HL-60 (cell line): ENCODE measurements at regions not wholly inside any gene's neighbourhood (a gene's known extent, or its start where the extent isn't known, plus 50 kb on each side); places are given as distances from the start of the nearest gene placed in this dataset.

Experiments
- DNase-seq, 2 experiments: peaks; one replicate each; pipeline ENCODE4 v3.0.0-alpha.2; 2010 to 2020; ENCODE audit warnings: low read depth in 1 of 2, low spot score in 1 of 2
- H3K27ac ChIP-seq: fragments of 250-450 bp; sonication (Bioruptor Pico); replicated peaks from 2 replicates; pipeline ENCODE4 v1.5.1; 2020; ENCODE audit warnings: mild to moderate bottlenecking, moderate library complexity
- H3K27me3 ChIP-seq: fragments of 250-450 bp; sonication (Bioruptor Pico); 2 replicates; pipeline ENCODE4 v1.5.1; 2021; ENCODE audit warnings: mild to moderate bottlenecking, moderate library complexity; ENCODE audit not compliant: insufficient read depth, poor library complexity, severe bottlenecking
- H3K4me3 ChIP-seq: replicated peaks from 2 replicates; pipeline ENCODE4 v1.5.1; 2011; ENCODE audit warnings: mild to moderate bottlenecking, control low read depth, low read length; ENCODE audit not compliant: insufficient read depth
- GABPA ChIP-seq: IDR thresholded peaks from 2 replicates; pipeline ENCODE4 v1.6.1; 2012; ENCODE audit warnings: low read depth
- POLR2AphosphoS5 ChIP-seq: IDR thresholded peaks from 2 replicates; pipeline ENCODE4 v1.6.1; 2012; ENCODE audit warnings: low read depth
- SPI1 ChIP-seq: IDR thresholded peaks from 2 replicates; pipeline ENCODE4 v1.6.1; 2012; ENCODE audit warnings: low read depth, mild to moderate bottlenecking, borderline replicate concordance
- TF ChIP-seq, protein P1 (sequence below): IDR thresholded peaks from one replicate; pipeline ENCODE4 v1.5.1; 2011; ENCODE audit warnings: low read length, control low read depth, inconsistent platforms; ENCODE audit not compliant: insufficient read depth
- TF ChIP-seq, protein P2 (sequence below): IDR thresholded peaks from 2 replicates; pipeline ENCODE4 v1.6.1; 2012; ENCODE audit warnings: low read depth; ENCODE audit not compliant: insufficient replicate concordance

DNA sequence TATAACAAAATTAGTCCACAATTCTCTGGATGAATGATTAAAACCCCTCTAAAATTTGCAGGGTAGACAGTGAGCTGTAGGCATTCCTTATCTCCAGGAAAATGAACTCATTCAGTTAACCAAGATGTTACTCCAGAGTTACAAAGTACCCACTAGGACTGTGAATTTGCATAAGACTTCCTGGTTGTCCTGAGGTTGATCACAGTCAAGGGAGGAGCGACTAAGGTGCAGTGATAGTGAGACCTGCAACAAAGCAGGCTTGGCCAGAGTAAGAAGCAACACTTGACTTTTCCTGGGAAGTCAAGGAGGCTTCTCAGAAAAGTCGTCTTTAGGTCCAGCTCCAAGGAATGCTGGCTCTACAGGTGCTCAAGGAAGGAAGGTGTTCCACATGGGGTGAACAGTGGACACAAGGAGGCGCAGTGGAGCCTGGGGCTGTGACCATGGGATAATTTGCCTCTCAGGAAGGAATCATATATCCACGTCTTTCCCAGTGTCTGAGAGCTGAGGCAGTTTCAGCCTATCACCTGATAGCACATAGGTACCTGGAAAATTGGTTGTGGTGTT lies 821.1 kb upstream of the EEF2KMT start:
- TF ChIP-seq POLR2AphosphoS5 = no peak
- TF ChIP-seq, protein P1, sequence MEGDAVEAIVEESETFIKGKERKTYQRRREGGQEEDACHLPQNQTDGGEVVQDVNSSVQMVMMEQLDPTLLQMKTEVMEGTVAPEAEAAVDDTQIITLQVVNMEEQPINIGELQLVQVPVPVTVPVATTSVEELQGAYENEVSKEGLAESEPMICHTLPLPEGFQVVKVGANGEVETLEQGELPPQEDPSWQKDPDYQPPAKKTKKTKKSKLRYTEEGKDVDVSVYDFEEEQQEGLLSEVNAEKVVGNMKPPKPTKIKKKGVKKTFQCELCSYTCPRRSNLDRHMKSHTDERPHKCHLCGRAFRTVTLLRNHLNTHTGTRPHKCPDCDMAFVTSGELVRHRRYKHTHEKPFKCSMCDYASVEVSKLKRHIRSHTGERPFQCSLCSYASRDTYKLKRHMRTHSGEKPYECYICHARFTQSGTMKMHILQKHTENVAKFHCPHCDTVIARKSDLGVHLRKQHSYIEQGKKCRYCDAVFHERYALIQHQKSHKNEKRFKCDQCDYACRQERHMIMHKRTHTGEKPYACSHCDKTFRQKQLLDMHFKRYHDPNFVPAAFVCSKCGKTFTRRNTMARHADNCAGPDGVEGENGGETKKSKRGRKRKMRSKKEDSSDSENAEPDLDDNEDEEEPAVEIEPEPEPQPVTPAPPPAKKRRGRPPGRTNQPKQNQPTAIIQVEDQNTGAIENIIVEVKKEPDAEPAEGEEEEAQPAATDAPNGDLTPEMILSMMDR = no peak
- TF ChIP-seq GABPA = no peak
- no peak for TF ChIP-seq SPI1
- TF ChIP-seq, protein P2, sequence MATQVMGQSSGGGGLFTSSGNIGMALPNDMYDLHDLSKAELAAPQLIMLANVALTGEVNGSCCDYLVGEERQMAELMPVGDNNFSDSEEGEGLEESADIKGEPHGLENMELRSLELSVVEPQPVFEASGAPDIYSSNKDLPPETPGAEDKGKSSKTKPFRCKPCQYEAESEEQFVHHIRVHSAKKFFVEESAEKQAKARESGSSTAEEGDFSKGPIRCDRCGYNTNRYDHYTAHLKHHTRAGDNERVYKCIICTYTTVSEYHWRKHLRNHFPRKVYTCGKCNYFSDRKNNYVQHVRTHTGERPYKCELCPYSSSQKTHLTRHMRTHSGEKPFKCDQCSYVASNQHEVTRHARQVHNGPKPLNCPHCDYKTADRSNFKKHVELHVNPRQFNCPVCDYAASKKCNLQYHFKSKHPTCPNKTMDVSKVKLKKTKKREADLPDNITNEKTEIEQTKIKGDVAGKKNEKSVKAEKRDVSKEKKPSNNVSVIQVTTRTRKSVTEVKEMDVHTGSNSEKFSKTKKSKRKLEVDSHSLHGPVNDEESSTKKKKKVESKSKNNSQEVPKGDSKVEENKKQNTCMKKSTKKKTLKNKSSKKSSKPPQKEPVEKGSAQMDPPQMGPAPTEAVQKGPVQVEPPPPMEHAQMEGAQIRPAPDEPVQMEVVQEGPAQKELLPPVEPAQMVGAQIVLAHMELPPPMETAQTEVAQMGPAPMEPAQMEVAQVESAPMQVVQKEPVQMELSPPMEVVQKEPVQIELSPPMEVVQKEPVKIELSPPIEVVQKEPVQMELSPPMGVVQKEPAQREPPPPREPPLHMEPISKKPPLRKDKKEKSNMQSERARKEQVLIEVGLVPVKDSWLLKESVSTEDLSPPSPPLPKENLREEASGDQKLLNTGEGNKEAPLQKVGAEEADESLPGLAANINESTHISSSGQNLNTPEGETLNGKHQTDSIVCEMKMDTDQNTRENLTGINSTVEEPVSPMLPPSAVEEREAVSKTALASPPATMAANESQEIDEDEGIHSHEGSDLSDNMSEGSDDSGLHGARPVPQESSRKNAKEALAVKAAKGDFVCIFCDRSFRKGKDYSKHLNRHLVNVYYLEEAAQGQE = no peak
- H3K27me3 ChIP-seq = no peaks in the 10 kb centered on the region
- H3K4me3 ChIP-seq = no peak overlapping the region
- DNase-seq = no peak
- no peak overlapping the region for H3K27ac ChIP-seq

DNA sequence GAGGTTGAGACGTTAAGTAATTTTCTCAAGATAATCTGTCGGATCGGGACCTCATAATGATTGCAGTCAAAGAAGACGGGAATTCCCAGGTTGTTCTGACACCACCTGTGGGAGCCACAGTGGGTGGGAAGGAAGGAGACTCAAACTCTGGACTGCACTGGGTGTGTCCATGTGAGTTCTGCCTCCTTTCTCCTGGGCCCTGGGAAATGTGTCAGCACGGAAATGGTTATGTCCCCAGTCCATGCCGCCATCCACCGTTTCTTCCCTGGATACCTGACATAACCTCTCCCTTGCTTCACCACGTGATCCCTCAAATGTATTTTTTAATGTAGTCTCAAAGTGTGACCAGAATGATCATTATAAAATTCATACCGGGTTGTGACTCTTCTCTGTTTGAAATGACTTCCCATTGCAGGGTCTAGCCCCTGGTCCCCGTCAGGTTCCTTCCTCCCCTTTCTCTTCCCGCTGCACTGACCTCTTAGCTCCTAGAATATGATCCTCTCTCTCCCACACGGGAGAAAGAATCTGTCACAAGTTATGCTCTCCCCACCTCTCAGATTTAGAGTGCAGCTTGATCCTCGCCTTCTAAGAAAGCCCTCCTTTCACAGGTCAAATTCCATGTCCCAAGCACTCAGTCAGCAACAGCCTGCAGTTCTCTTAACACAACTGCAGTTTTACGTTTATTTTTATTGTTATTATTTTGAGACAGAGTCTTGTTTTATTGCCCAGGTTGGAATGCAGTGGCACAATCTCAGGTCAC lies 820.0 kb upstream of the EEF2KMT start:
- Histone ChIP-seq H3K4me3 (no peak overlapping the region), H3K27me3 (no peaks in the 10 kb centered on the region), H3K27ac (no peak overlapping the region)
- TF ChIP-seq POLR2AphosphoS5 (no peak), GABPA (no peak), SPI1 (no peak)
- TF ChIP-seq, protein P1 = no peak
- TF ChIP-seq, protein P2 = no peak
- DNase-seq = no peak

DNA sequence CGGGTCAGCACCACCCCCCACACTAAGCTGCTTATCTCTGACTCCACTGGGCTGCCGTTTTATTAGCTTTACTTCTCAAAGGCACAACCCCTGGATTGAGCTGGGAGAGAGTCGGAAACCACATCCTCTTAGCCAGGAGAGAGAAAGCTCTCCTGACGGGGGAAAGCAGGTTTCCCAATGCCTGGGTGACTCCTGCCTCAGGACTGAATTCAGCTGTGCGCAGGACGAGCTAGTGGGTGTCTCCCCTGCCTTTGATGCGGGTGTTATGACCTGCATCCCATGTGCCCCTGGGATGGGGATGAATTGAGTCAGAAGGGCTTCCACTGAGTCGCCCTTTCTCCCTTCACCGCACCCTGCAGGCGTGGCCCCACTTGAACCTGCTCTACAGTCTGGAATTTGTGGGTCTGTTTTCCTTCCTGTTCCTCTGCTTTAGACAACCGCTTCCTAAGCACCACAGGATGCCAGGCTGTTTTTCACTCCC lies 819.2 kb upstream of the EEF2KMT start:
- H3K4me3 ChIP-seq = no peak overlapping the region
- no peaks in the 10 kb centered on the region for H3K27me3 ChIP-seq
- TF ChIP-seq, protein P1 = no peak
- TF ChIP-seq POLR2AphosphoS5 (no peak), GABPA (no peak), SPI1 (no peak)
- TF ChIP-seq, protein P2 = no peak
- no peak for DNase-seq
- H3K27ac ChIP-seq = no peak overlapping the region
